CD8-positive, alpha-beta memory T cell (primary cell): ENCODE measurements at regions not wholly inside any gene's neighbourhood (a gene's known extent, or its start where the extent isn't known, plus 50 kb on each side); places are given as distances from the start of the nearest gene placed in this dataset.
"Not testable (repeated sequence)": the region's sequence is repeated elsewhere in the genome, so short reads cannot be mapped to it uniquely, and the experiment has no call there.

Experiments used
- CTCF ChIA-PET: fragments of 350-600 bp; sonication (Branson Sonifier 250); formaldehyde crosslinking; loops from one replicate; lab custom pipeline; 2021; ENCODE audit warnings: antibody characterized with exemption; lab: Charles Lee
- POLR2A ChIA-PET: fragments of 350-600 bp; sonication (Branson Sonifier 250); formaldehyde crosslinking; loops from one replicate; lab custom pipeline; 2021; ENCODE audit warnings: antibody characterized with exemption; lab: Charles Lee
- DNase-seq, 5 donors: peaks; one replicate each; pipeline versions ENCODE4 v3.0.0 to v3.0.0-alpha.2; 2020 to 2022; ENCODE audit warnings: mixed read lengths in 1 of 5
- H3K27ac ChIP-seq: one replicate; pipeline ENCODE4 v1.7.0; 2013; ENCODE audit warnings: low read depth, mild to moderate bottlenecking, low read length, moderate library complexity
- H3K27me3 ChIP-seq: 2 replicates; pipeline ENCODE4 v1.7.0; 2013; ENCODE audit warnings: low read length, mild to moderate bottlenecking; ENCODE audit not compliant: insufficient read depth, poor library complexity, severe bottlenecking
- H3K36me3 ChIP-seq: 2 replicates; pipeline ENCODE4 v1.7.0; 2013; ENCODE audit warnings: mild to moderate bottlenecking, low read length, moderate library complexity; ENCODE audit not compliant: insufficient read depth
- H3K4me1 ChIP-seq: 2 replicates; pipeline ENCODE4 v1.7.0; 2013; ENCODE audit warnings: mild to moderate bottlenecking, low read length, moderate library complexity; ENCODE audit not compliant: insufficient read depth
- H3K4me3 ChIP-seq: 2 replicates; pipeline ENCODE4 v1.7.0; 2013; ENCODE audit warnings: mild to moderate bottlenecking, low read length
- H3K9me3 ChIP-seq: 2 replicates; pipeline ENCODE4 v1.7.0; 2013; ENCODE audit warnings: mild to moderate bottlenecking, low read length
- H3K27ac Mint-ChIP-seq, 8 donors: one replicate each; pipeline ENCODE4 v1.8.0; 2020 to 2021; ENCODE audit warnings: mixed read lengths in 8 of 8, mild to moderate bottlenecking in 6 of 8, inconsistent platforms in 3 of 8, moderate library complexity in 3 of 8
- H3K27me3 Mint-ChIP-seq, 2 donors: one replicate each; pipeline ENCODE4 v1.8.0; 2020 to 2021; ENCODE audit warnings: mixed read lengths in 2 of 2, mild to moderate bottlenecking in 1 of 2, moderate library complexity in 1 of 2
- H3K36me3 Mint-ChIP-seq, 3 donors: one replicate each; pipeline ENCODE4 v1.8.0; 2020 to 2021; ENCODE audit warnings: mixed read lengths in 3 of 3, inconsistent platforms in 1 of 3, mild to moderate bottlenecking in 1 of 3
- H3K4me1 Mint-ChIP-seq, 3 donors: one replicate each; pipeline ENCODE4 v1.8.0; 2020 to 2021; ENCODE audit warnings: mixed read lengths in 3 of 3, inconsistent platforms in 1 of 3, mild to moderate bottlenecking in 1 of 3
- H3K4me3 Mint-ChIP-seq, 7 donors: one replicate each; pipeline ENCODE4 v1.8.0; 2020 to 2021; ENCODE audit warnings: mixed read lengths in 7 of 7, mild to moderate bottlenecking in 6 of 7, moderate library complexity in 4 of 7, inconsistent platforms in 2 of 7
- H3K9me3 Mint-ChIP-seq, 5 donors: one replicate each; pipeline ENCODE4 v1.8.0; 2020 to 2022; ENCODE audit warnings: mixed read lengths in 5 of 5, mild to moderate bottlenecking in 3 of 5, moderate library complexity in 2 of 5, inconsistent platforms in 1 of 5

DNA sequence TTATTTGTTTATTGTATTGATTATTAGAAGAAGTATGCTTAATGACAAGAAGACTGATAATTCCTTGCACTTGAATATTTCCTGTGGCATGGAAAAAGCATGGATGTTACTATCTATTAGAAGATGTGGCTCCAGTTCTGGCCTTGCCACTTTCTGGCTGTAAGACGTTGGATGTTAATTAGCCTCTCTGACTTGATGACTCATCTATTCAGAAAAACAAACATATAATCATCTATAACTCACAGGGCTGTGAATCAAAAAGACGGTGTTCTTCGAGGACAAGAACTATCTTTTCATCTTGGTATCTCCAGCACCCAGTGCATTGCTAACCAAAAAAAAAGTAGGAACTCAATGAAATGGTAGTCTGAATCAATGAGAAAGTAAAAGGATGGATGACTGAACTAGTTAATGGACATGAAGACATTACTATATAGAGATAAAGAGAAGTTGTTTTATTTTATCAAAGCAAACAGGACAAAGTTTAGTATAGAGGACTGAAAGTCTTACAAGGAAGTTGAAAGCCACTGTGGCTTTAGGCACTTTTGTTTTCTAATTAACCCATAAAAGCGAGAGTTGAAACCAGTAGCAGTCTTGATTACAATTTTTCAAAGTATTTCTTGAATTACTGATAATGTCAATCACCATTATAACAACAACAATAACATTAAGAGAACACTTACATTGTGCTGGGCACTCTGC, 145.3 kb downstream of the RND3 start:
- H3K27ac Mint-ChIP-seq = no peak overlapping the region
- no peaks in the 10 kb centered on the region for H3K36me3 ChIP-seq
- no peaks in the 10 kb centered on the region for H3K27me3 Mint-ChIP-seq
- ChIA-PET POLR2A (no interaction called here), CTCF (no interaction called here)
- no peak overlapping the region for H3K27ac ChIP-seq
- H3K9me3 ChIP-seq = no peaks in the 10 kb centered on the region
- DNase-seq = no peak
- H3K4me1 ChIP-seq = no peaks in the 10 kb centered on the region
- H3K4me1 Mint-ChIP-seq = no peaks in the 10 kb centered on the region
- no peaks in the 10 kb centered on the region for H3K36me3 Mint-ChIP-seq
- H3K4me3 Mint-ChIP-seq = no peak overlapping the region
- H3K9me3 Mint-ChIP-seq = peaks cover 0 to 11% (median 3%) of the 10 kb centered on the region in 5 donors
- H3K4me3 ChIP-seq = no peak overlapping the region
- H3K27me3 ChIP-seq = no peaks in the 10 kb centered on the region

DNA sequence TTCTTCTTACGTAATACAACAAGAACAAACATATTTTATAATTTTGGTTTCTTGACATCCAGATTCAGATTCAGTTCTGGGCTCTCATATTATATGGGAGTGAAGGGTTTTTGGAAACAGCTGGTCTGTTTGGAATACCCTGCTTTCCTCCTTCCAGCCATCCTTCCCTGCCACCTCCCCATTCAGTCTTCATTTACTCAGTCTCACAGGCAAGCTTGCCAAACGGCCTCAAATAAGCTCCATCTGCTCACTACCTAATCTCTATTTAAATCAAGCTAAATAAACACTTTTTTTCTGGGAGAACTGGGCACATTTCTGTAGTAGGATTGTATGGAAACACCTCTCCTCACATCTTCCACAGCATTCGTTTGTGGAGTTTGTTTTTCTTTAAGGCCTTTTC, 147.5 kb downstream of the RND3 start:
- ChIA-PET POLR2A (no interaction called here), CTCF (no interaction called here)
- Mint-ChIP-seq H3K36me3 (no peaks in the 10 kb centered on the region), H3K9me3 (peaks cover 0 to 11% (median 3%) of the 10 kb centered on the region in 5 donors), H3K27me3 (no peaks in the 10 kb centered on the region), H3K4me3 (peak overlapping the region in 1 of 7 donors; percentile 54), H3K27ac (no peak overlapping the region), H3K4me1 (no peaks in the 10 kb centered on the region)
- H3K27ac ChIP-seq = no peak overlapping the region
- DNase-seq = no peak
- H3K9me3 ChIP-seq = no peaks in the 10 kb centered on the region
- H3K4me3 ChIP-seq = no peak overlapping the region
- H3K27me3 ChIP-seq = no peaks in the 10 kb centered on the region
- no peaks in the 10 kb centered on the region for H3K36me3 ChIP-seq
- H3K4me1 ChIP-seq = no peaks in the 10 kb centered on the region

DNA sequence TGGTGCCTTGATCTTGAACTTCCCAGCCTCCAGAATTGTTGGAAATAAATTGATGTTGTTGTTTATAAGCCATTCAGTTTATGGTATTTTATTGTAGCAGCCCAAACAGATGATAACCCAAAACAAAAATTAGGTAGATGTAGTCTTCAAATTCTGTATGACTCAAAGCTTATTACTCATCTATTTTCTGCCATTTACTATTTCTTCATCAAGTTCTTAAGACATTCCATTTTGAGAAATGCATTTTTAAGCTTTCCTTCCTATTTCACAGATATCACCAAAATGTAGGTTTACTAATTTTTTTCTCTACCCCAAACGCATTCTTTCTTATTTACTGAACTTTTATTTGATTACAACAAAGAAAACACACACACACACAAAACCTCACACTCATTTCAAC, 148.2 kb downstream of the RND3 start:
- CTCF ChIA-PET = no interaction called here
- POLR2A ChIA-PET = no interaction called here

DNA sequence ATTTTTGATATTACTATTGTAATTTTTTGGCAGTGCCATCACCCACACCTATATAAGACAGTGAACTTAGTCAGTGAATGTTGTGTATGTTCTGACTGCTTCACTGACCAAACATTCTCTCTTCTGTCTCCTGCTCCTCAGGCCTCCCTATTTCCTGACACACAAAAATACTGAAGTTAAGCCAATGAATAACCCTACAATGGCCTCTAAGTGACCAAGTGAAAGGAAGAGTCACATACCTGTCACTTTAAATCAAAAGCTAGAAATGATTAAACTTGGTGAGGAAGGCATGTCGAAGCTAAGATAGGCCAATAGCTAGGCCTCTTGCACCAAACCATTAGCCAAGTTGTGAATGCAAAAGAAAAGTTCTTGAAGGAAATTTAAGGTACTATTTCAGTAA, 151.9 kb downstream of the RND3 start:
- Histone ChIP-seq H3K4me1 (no peaks in the 10 kb centered on the region), H3K9me3 (no peaks in the 10 kb centered on the region), H3K27me3 (no peaks in the 10 kb centered on the region), H3K4me3 (no peak overlapping the region), H3K36me3 (no peaks in the 10 kb centered on the region), H3K27ac (no peak overlapping the region)
- Mint-ChIP-seq H3K4me3 (no peak overlapping the region), H3K36me3 (no peaks in the 10 kb centered on the region), H3K27ac (no peak overlapping the region), H3K4me1 (no peaks in the 10 kb centered on the region), H3K9me3 (peaks cover 0 to 11% (median 2%) of the 10 kb centered on the region in 5 donors), H3K27me3 (no peaks in the 10 kb centered on the region)
- DNase-seq = no peak
- ChIA-PET POLR2A (no interaction called here), CTCF (no interaction called here)

More for the DNA sequence above, 148.2 kb downstream of the RND3 start:
- peaks cover 0 to 7% (median 3%) of the 10 kb centered on the region in 5 donors for H3K9me3 Mint-ChIP-seq
- Histone ChIP-seq H3K4me1 (no peaks in the 10 kb centered on the region), H3K4me3 (no peak overlapping the region), H3K27ac (no peak overlapping the region), H3K27me3 (no peaks in the 10 kb centered on the region), H3K36me3 (no peaks in the 10 kb centered on the region), H3K9me3 (no peaks in the 10 kb centered on the region)
- no peaks in the 10 kb centered on the region for H3K27me3 Mint-ChIP-seq
- H3K36me3 Mint-ChIP-seq = no peaks in the 10 kb centered on the region
- H3K4me3 Mint-ChIP-seq = no peak overlapping the region
- no peaks in the 10 kb centered on the region for H3K4me1 Mint-ChIP-seq
- peak overlapping the region in 1 of 8 donors; percentile 69 for H3K27ac Mint-ChIP-seq
- no peak for DNase-seq

DNA sequence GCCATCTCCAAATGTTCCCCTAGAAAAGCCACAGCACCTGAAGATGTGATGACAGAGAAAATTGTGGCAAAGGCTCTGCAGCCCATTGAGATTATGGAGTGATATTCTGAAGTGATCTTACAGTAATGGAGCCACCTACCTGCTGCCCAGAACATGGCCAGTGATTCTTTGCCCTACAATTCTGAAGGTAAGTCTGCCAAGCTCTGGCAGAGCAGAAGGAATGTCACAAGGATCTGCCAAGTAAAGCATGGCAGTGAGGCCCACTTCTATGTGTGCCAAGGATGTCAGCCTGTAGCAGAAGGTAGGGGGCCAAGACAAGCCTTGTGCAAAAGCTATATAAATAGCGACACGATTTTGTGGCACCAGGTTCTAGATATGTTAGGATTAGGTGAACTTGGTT, 155.1 kb downstream of the RND3 start:
- no peaks in the 10 kb centered on the region for H3K36me3 Mint-ChIP-seq
- no peaks in the 10 kb centered on the region for H3K36me3 ChIP-seq
- no peak overlapping the region for H3K4me3 Mint-ChIP-seq
- no peaks in the 10 kb centered on the region for H3K4me1 ChIP-seq
- H3K27ac Mint-ChIP-seq = no peak overlapping the region
- no peak overlapping the region for H3K27ac ChIP-seq
- ChIA-PET POLR2A (no interaction called here), CTCF (no interaction called here)
- peaks cover 0 to 4% (median 2%) of the 10 kb centered on the region in 5 donors for H3K9me3 Mint-ChIP-seq
- no peaks in the 10 kb centered on the region for H3K27me3 ChIP-seq
- no peaks in the 10 kb centered on the region for H3K9me3 ChIP-seq
- no peak overlapping the region for H3K4me3 ChIP-seq
- H3K4me1 Mint-ChIP-seq = no peaks in the 10 kb centered on the region
- H3K27me3 Mint-ChIP-seq = no peaks in the 10 kb centered on the region
- DNase-seq = no peak

DNA sequence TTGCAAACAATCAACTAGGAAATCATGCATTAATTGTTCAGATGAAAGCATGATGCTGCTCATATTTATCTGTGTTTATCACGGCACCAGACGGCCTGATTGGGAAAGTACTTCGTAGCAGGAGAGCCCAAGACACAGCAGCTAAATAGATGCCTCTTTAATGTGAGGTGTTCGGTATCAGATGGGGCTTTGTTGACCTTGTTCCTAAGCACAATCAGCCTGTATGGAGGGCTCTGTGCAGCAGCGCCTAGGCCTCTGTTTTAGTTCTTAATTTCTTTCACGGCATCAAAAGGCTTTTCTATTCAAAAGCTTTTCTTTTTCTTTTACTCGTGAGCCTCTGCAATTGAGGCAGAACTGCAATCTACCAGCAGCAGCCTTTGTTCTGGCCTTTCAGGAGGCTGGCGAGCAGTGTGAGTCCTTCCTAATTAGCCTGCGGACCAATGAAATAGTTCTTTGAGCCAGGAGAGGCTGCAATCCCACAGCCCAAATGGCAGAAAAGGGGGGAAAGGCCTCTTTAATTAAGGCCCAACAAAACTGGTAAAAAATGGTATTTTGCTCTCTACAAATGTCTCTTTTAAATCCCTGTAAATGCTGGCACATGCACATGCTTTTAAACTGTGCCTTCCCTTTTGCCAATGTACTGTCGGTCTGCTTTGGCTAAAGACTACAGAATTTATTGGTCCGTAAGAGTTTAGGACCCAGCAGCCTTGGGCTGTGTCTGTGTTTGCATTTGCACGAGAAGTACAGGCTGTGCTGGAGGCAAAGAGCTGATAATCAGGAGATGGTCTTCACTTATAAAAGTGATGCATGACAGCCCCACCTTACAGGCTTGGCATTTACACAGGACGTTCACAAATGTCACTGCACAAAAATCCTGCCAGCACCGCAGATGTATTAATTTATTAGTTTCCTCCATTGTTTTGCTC, 159.6 kb downstream of the RND3 start:
- Histone ChIP-seq H3K27me3 (no peaks in the 10 kb centered on the region), H3K4me1 (no peaks in the 10 kb centered on the region), H3K27ac (no peak overlapping the region), H3K9me3 (no peaks in the 10 kb centered on the region), H3K4me3 (no peak overlapping the region), H3K36me3 (no peaks in the 10 kb centered on the region)
- no peaks in the 10 kb centered on the region for H3K27me3 Mint-ChIP-seq
- no peak overlapping the region for H3K27ac Mint-ChIP-seq
- CTCF ChIA-PET = no interaction called here
- POLR2A ChIA-PET = no interaction called here
- H3K36me3 Mint-ChIP-seq = no peaks in the 10 kb centered on the region
- no peak for DNase-seq
- no peaks in the 10 kb centered on the region for H3K4me1 Mint-ChIP-seq
- peaks cover 0 to 2% (median 0%) of the 10 kb centered on the region in 5 donors for H3K9me3 Mint-ChIP-seq
- no peak overlapping the region for H3K4me3 Mint-ChIP-seq

DNA sequence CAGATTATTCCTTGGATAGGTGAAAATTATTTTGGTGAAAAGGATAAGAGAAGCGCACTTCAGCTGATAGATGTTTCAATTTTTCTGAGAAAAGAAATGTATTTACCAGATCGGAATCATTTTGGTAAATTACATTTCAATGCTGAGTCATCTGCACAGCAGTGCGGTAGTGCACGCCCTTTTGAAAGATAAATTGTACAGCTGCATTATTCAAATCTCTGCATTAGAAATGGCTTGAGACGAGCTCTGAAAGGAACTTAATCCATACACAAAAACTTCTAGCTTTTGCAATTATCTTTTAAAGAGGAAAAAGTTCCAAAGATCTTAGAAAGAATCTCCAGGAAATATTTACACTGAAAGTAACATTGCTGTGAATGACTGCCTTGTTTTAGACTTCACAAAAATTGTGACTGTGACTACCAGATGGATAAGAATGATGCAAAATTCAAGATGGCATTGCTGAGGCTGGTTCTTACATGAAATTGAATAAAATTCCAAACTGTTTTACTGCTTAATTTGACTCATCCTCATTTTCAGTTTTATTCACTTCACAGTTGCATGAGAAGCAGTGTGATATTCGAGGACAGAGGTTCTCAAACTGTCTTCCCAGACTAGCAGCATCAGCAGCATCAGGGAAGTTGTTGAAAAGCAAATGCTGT, 161.7 kb downstream of the RND3 start:
- Mint-ChIP-seq H3K9me3 (peaks cover 0 to 2% (median 0%) of the 10 kb centered on the region in 5 donors), H3K4me3 (no peak overlapping the region), H3K36me3 (no peaks in the 10 kb centered on the region), H3K4me1 (no peaks in the 10 kb centered on the region), H3K27ac (no peak overlapping the region), H3K27me3 (no peaks in the 10 kb centered on the region)
- H3K36me3 ChIP-seq = no peaks in the 10 kb centered on the region
- ChIA-PET CTCF (no interaction called here), POLR2A (no interaction called here)
- no peaks in the 10 kb centered on the region for H3K4me1 ChIP-seq
- H3K4me3 ChIP-seq = no peak overlapping the region
- no peak overlapping the region for H3K27ac ChIP-seq
- DNase-seq = no peak
- H3K27me3 ChIP-seq = no peaks in the 10 kb centered on the region
- H3K9me3 ChIP-seq = no peaks in the 10 kb centered on the region

DNA sequence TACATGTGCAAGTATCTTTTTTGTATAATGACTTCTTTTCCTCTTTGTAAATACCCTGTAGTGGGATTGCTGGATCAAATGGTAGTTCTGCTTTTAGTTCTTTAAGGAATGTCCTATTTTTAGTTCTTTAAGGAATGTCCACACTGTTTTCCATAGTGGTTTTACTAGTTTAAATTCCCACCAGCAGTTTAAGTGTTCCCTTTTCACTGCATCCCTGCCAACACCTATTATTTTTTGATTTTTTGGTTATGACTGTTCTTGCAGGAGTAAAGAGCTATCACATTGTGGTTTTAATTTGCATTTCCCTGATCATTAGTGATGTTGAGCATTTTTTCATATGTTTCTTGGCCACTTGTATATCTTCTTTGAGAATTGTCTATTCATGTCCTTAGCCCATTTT, 164.4 kb downstream of the RND3 start:
- H3K27me3 Mint-ChIP-seq, CTCF ChIA-PET, H3K4me1 Mint-ChIP-seq, POLR2A ChIA-PET, H3K4me3 ChIP-seq, H3K4me1 ChIP-seq, H3K27me3 ChIP-seq, H3K9me3 ChIP-seq, DNase-seq, H3K36me3 ChIP-seq, H3K36me3 Mint-ChIP-seq, H3K27ac ChIP-seq, H3K4me3 Mint-ChIP-seq, H3K27ac Mint-ChIP-seq, H3K9me3 Mint-ChIP-seq: not testable (repeated sequence)
